ENCODE measurements at regions not wholly inside any gene's neighbourhood (a gene's known extent, or its start where the extent isn't known, plus 50 kb on each side); places are given as distances from the start of the nearest gene placed in this dataset.

DNA sequence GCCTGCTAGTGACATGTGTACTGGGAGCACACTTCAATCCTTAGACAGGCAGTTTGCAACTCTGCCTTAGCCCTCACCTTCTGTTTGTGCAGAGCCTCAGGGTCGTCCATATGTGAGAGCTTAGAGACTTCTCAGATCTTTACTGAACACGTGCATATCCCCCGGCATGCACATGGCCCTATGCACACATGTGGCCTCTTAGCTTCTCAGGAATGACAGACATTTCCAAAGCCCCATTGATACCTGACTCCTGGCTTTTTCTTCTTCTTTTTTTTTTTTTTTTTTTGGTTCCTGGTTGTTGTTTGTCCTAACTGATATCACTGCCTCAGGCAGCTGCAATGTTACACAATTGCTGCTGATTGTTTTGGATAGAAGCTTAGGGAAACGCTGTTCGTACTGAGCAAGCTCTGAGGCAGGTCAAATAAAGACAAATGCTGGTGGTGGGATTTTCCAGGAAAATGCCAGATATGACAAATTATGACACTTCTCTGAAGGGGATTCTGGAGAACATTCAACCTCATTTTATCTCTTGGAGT is 107.2 kb upstream of the RGMA start:
- Histone ChIP-seq H3K36me3 (replicated peaks; ENCODE audit: control insufficient read depth, insufficient read depth, low read length) (no peaks in the 10 kb centered on the region), H3K4me3 (ENCODE audit: insufficient read depth, low read depth, low read length) (no peak overlapping the region), H3K27me3 (ENCODE audit: control insufficient read depth, insufficient read depth, low read length) (no peaks in the 10 kb centered on the region)
- no peak for DNase-seq

DNA sequence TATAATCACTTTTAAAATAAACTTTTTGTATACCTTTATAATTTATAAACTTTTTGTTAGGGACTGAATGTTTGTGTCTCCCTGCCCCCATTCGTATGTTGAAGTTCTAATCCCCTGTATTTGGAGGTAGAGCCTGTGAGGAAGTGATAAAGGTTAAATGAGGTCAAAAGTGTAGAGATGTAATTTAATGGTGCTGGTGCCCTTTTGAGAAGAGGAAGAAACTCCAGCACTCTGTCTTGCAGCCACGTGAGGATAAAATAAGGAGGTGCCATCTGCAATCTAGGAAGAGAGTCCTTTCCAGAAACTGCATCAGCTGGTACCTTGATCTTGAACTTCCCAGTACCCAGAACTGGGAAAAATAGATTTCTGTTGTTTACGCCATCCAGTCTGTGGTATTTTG is 106.1 kb upstream of the RGMA start:
- Histone ChIP-seq H3K4me3 (ENCODE audit: insufficient read depth, low read depth, low read length) (no peak overlapping the region), H3K36me3 (replicated peaks; ENCODE audit: control insufficient read depth, insufficient read depth, low read length) (no peaks in the 10 kb centered on the region), H3K27me3 (ENCODE audit: control insufficient read depth, insufficient read depth, low read length) (no peaks in the 10 kb centered on the region)
- DNase-seq: no peak

DNA sequence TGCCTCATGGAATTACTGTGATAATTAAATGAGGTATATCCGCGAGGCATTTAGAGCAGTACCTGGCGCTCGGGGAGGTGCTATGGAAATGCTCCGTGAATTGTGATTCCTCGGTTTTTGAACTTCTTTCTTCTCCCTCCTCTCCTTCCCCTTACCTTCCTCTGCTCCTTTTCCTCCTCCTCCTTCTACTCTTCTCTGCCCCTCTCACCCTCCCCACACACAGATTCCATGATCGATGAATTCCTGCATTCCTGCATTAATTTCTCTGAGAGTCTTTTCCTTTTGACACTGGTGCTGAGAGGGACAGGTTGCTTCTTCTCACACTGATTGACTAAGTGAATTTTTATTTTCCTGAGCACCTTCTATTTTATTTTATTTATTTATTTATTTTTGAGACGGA is 101.2 kb upstream of the RGMA start:
- Histone ChIP-seq H3K36me3 (replicated peaks; ENCODE audit: control insufficient read depth, insufficient read depth, low read length) (no peaks in the 10 kb centered on the region), H3K4me3 (ENCODE audit: insufficient read depth, low read depth, low read length) (no peak overlapping the region), H3K27me3 (ENCODE audit: control insufficient read depth, insufficient read depth, low read length) (no peaks in the 10 kb centered on the region)
- DNase-seq: no peak

DNA sequence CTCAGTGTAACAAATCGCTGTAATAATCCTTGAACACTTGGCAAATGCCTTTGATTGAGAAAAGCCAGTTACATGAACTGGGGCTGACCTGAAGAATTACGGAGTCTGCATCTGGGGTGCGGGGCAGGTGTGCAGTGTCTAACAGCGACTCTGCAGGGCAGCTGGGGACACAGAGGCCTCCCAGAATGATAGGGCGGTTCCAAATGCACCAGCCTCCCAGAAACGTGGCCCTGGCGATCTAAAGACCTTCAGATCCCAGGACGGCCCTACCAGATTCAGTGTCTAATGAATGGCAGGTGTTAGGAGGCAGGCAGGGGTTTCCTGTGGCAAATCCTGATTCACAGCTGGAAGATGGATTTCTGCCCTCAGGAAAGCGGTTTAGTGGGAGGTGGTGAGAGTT is 100.5 kb upstream of the RGMA start:
- DNase-seq: no peak
- Histone ChIP-seq H3K36me3 (replicated peaks; ENCODE audit: control insufficient read depth, insufficient read depth, low read length) (no peaks in the 10 kb centered on the region), H3K27me3 (ENCODE audit: control insufficient read depth, insufficient read depth, low read length) (no peaks in the 10 kb centered on the region), H3K4me3 (ENCODE audit: insufficient read depth, low read depth, low read length) (no peak overlapping the region)

DNA sequence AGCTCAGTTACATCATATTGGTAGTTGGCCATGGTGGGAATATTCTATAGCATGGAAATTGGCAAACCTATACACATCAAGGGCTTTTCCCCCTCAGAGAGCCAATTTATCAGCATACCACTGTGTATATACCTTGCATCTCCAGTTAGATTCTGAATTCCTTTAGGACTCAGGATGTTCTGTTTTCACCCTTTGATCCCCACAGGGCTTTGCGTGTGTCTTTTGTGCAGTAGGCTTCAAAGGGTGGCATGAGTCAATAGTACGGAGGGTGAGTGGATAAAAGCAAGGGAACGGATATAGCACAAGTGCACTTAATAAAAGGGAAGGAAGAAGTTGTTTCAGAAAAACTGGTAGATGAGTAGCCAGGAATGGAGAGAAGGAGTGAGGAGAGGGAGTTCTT is 99.2 kb upstream of the RGMA start:
- no peaks in the 10 kb centered on the region for H3K36me3 ChIP-seq (replicated peaks; ENCODE audit: control insufficient read depth, insufficient read depth, low read length)
- DNase-seq: no peak
- no peak overlapping the region for H3K4me3 ChIP-seq (ENCODE audit: insufficient read depth, low read depth, low read length)
- no peaks in the 10 kb centered on the region for H3K27me3 ChIP-seq (ENCODE audit: control insufficient read depth, insufficient read depth, low read length)

DNA sequence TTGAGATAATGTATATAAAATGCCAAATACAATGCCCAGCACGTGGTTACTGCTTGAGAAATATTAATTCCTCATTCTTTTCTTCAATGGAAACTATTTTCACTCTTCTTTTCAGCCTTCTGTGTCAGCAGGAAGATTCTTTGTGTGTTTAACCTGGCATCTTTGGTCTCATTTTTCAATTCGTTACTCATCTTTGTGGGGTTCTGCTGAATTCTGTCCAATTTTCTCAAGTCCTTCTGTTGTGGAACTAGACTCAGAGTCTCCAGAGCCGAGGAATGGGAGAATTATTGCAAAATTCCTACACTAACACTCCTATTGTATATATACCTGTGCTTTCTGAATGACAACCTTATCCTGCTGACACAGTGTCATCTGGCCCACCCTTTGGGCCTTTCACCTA is 96.8 kb upstream of the RGMA start:
- Histone ChIP-seq H3K36me3 (replicated peaks; ENCODE audit: control insufficient read depth, insufficient read depth, low read length) (no peaks in the 10 kb centered on the region), H3K27me3 (ENCODE audit: control insufficient read depth, insufficient read depth, low read length) (no peaks in the 10 kb centered on the region), H3K4me3 (ENCODE audit: insufficient read depth, low read depth, low read length) (no peak overlapping the region)
- DNase-seq: no peak

DNA sequence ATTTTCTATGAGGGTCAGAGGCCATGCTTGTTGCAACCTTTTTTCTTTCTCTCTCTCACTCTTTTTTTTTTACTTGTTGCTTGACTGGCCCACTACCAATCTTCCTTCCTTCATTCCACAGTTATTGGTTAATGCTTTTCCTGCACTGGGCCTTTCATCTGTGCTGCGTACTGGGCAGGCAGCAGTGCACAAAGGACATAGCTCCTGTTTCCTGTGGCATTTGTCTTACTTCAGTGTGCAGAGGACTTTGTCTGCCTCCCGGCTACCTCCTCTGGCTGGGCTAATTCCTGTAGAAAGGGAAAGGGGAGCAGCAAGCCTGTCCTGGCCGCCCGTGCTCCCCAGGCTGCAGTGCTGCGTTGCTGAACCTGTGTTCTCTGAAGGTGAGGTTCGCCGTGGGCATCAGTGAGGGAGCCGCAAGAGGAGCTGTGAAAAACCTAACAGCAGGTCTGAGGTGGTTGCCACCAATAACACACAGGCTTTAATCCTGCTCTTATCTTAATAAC is 93.7 kb upstream of the RGMA start:
- no peaks in the 10 kb centered on the region for H3K36me3 ChIP-seq (replicated peaks; ENCODE audit: control insufficient read depth, insufficient read depth, low read length)
- DNase-seq: no peak
- no peaks in the 10 kb centered on the region; the same call in 1 of the 2 replicates for H3K27me3 ChIP-seq (ENCODE audit: control insufficient read depth, insufficient read depth, low read length)
- no peak overlapping the region for H3K4me3 ChIP-seq (ENCODE audit: insufficient read depth, low read depth, low read length)

DNA sequence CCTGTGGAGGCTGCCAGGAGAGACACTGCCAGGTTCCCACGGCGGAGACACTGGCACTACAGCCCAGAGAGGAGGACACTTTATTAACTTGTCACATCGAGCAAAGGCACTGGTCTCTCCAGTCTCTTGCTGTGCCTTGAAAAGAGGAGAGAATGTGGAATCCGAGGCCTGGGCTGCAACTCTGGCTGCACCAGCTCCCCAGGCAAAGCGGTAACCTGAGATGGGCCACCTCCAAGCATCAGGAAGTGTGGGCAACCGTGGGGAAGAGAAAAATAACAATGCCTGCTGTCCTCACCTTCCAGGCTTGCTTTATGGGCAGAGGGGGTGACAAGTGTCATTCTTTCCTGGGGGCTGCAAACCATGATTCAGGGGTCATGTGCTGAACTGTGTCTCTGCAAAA is 91.6 kb upstream of the RGMA start:
- H3K36me3 ChIP-seq (replicated peaks; ENCODE audit: control insufficient read depth, insufficient read depth, low read length): no peaks in the 10 kb centered on the region
- no peaks in the 10 kb centered on the region; the same call in 1 of the 2 replicates for H3K27me3 ChIP-seq (ENCODE audit: control insufficient read depth, insufficient read depth, low read length)
- H3K4me3 ChIP-seq (ENCODE audit: insufficient read depth, low read depth, low read length): no peak overlapping the region
- peak; percentile 72 for DNase-seq

DNA sequence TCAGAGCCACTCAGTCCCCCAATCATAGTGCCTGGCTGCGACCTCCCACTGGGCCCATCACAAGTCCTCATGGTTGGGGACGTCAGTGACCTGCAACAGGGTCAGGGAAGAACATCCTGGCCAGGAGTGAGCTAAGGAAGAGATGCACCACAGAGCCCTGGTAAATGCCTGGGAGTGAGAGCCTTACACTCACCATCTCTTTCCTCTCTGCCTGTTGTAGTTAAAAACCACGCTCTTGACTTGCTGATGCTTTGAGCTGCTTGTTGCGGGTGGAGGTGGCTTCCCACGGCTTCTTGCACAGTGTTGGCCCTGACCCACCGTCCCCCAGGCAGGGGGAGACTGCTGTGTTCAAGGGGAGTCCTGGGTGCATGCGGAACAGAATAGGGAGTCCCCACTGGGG is 91.1 kb upstream of the RGMA start:
- DNase-seq: peak; percentile 32
- Histone ChIP-seq H3K4me3 (ENCODE audit: insufficient read depth, low read depth, low read length) (no peak overlapping the region), H3K27me3 (ENCODE audit: control insufficient read depth, insufficient read depth, low read length) (no peaks in the 10 kb centered on the region; the same call in 1 of the 2 replicates), H3K36me3 (replicated peaks; ENCODE audit: control insufficient read depth, insufficient read depth, low read length) (no peaks in the 10 kb centered on the region)

DNA sequence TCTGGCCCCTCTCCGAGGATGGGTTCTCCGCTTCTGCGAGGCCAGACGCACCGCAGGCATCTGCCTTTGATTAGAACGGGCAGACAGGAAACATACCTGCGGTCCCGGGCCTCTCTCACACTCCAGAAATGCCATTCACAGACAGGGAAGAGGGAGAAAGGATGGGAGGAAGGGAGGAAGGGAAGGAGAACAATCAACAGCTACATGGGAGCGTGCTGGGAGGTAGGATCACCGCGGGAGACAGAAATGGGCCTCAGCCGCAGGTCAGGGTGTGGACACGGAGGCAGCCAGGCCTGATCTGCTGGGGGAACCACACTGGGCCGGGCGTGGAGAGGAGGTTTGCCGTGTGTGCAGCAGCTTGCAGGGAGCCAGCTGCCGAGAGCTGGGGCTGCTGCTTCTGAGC is 90.7 kb upstream of the RGMA start:
- H3K27me3 ChIP-seq (ENCODE audit: control insufficient read depth, insufficient read depth, low read length): no peaks in the 10 kb centered on the region; the same call in none of the 2 replicates
- no peaks in the 10 kb centered on the region for H3K36me3 ChIP-seq (replicated peaks; ENCODE audit: control insufficient read depth, insufficient read depth, low read length)
- no peak overlapping the region for H3K4me3 ChIP-seq (ENCODE audit: insufficient read depth, low read depth, low read length)
- peak; percentile 75 for DNase-seq

DNA sequence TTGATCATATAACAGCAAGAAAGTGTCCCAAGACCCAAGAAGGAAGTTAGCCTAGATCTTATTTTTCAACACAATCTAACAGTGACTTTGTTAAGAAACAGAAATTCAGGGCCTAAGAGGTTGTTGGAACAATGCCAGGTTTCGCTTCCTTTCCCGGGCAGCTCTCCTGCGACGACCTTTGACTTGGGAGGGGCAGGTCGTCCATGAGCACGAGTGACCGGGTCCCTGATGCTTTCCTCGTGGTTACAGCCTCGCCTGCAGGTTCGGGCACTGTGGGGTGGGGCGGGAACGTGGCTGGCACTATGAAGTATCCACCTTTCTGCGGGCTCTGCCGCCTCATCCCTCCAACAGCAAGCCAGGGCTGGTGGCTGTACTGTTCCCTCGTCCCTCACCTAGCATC is 90.1 kb upstream of the RGMA start:
- DNase-seq: no peak
- no peaks in the 10 kb centered on the region; the same call in none of the 2 replicates for H3K27me3 ChIP-seq (ENCODE audit: control insufficient read depth, insufficient read depth, low read length)
- no peaks in the 10 kb centered on the region for H3K36me3 ChIP-seq (replicated peaks; ENCODE audit: control insufficient read depth, insufficient read depth, low read length)
- H3K4me3 ChIP-seq (ENCODE audit: insufficient read depth, low read depth, low read length): no peak overlapping the region

DNA sequence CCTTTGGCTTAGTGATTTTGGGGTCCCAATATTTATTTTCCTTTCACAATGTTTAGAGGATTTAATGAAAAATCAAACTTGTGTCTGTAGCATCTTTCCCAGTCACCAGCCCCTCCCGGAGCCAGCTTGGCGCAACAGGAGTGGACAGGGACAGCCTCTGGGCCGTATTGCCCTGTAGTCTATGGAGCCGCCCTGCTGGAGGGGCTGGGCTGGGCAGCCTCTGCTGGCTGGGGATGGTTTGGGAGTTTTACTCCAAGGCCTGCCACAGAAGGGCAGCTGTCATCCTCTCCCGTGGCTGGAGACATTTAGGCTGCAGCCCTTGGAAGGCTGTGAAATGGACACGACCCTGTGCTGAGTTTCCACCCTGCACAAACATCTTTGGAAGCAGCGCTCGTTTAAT is 89.4 kb upstream of the RGMA start:
- Histone ChIP-seq H3K27me3 (ENCODE audit: control insufficient read depth, insufficient read depth, low read length) (no peaks in the 10 kb centered on the region; the same call in none of the 2 replicates), H3K4me3 (ENCODE audit: insufficient read depth, low read depth, low read length) (no peak overlapping the region), H3K36me3 (replicated peaks; ENCODE audit: control insufficient read depth, insufficient read depth, low read length) (no peaks in the 10 kb centered on the region)
- DNase-seq: no peak

DNA sequence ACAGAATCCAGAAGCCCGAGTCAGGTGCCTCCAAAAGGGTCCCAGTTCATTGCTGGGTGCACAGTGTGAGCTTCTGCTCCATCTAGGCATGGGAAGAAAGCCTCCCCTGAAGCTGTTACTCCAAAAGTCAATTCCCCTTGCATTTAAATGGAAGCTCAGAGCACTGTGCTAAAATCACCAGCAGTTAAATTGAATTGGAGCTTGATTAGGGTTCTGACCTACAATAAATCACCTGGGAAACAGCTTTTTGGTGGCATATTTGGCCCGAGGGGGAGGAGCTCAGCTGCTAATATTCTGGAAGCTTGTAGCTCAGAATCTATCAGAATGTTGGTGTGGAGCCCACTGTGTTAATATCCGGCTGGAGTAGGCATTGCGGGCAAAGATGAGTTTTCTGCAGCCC is 87.1 kb upstream of the RGMA start:
- Histone ChIP-seq H3K36me3 (replicated peaks; ENCODE audit: control insufficient read depth, insufficient read depth, low read length) (no peaks in the 10 kb centered on the region), H3K4me3 (ENCODE audit: insufficient read depth, low read depth, low read length) (no peak overlapping the region), H3K27me3 (ENCODE audit: control insufficient read depth, insufficient read depth, low read length) (no peaks in the 10 kb centered on the region; the same call in none of the 2 replicates)
- no peak for DNase-seq

DNA sequence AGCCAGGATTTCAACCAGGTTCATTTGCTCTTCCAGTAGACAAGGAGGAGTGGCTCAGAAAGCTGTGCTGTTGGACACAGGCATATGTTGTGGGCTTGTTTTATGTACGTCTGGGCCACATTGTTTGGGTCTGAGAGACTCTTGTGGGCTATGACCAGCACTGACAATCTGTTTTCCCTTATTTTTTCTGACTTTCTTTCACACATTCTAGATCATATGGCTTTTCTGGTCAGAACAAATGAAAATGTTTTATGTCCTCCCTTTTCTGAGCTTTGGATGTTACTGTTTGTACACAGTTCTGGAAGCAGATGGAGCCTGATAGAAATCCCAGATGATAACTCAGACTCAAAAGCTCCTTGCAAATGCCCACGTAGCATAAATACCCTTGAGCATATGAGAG is 85.8 kb upstream of the RGMA start:
- no peak overlapping the region for H3K4me3 ChIP-seq (ENCODE audit: insufficient read depth, low read depth, low read length)
- DNase-seq: no peak
- H3K27me3 ChIP-seq (ENCODE audit: control insufficient read depth, insufficient read depth, low read length): no peaks in the 10 kb centered on the region; the same call in none of the 2 replicates
- no peaks in the 10 kb centered on the region for H3K36me3 ChIP-seq (replicated peaks; ENCODE audit: control insufficient read depth, insufficient read depth, low read length)

DNA sequence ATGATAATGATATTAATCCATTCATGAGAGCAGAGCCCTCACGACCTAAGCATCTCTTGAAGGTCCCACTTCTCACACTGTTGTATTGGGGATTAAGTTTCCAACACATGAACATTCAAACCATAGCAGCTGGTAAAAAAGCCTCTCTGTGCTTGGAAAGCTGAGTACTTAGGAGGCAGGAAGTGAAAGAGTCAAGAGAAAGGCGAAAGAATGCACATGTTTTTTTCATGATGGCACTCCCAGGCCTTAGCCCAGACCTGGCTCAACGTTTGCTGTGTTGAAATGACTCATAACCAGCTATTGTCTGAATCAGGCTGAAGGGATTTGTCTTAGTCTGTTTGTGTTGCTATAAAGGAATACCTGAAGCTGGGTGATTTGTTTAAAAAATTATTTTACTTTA is 84.4 kb upstream of the RGMA start:
- no peak for DNase-seq
- no peaks in the 10 kb centered on the region for H3K36me3 ChIP-seq (replicated peaks; ENCODE audit: control insufficient read depth, insufficient read depth, low read length)
- no peaks in the 10 kb centered on the region; the same call in 1 of the 2 replicates for H3K27me3 ChIP-seq (ENCODE audit: control insufficient read depth, insufficient read depth, low read length)
- H3K4me3 ChIP-seq (ENCODE audit: insufficient read depth, low read depth, low read length): no peak overlapping the region

DNA sequence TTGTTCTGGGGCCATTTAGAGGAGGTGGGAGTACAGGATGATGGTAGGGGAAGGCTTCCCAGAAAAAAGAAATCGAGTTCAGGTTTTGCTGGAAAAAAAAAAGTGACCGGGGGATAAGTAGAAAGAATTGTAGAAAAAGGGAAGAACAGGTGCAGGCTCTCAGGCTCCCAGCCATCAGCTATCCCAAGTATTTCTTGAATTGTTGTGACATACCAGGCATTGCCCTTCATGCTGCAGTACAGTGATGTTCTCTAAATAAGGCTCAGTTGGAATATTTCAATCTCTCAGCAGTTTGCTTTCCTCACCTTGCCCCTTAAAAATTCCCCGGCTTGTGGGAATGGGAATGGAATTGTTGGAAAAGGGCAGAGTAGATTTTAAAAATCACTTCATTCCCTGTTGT is 82.5 kb upstream of the RGMA start:
- Histone ChIP-seq H3K36me3 (replicated peaks; ENCODE audit: control insufficient read depth, insufficient read depth, low read length) (no peaks in the 10 kb centered on the region), H3K27me3 (ENCODE audit: control insufficient read depth, insufficient read depth, low read length) (peaks cover 1% of the 10 kb centered on the region; the same call in 1 of the 2 replicates), H3K4me3 (ENCODE audit: insufficient read depth, low read depth, low read length) (no peak overlapping the region)
- DNase-seq: no peak

Data from H7 (cell line).